GM12878 (cell line): ENCODE measurements at regions not wholly inside any gene's neighbourhood (a gene's known extent, or its start where the extent isn't known, plus 50 kb on each side); places are given as distances from the start of the nearest gene placed in this dataset.

Source experiments
- BRCA1 ChIP-seq: IDR thresholded peaks from 2 replicates; pipeline ENCODE4 v1.6.1; 2011; ENCODE audit warnings: low read depth, low read length, improper control_type of control experiment
- CHD1 ChIP-seq: IDR thresholded peaks from 2 replicates; pipeline ENCODE4 v1.6.1; 2012; ENCODE audit warnings: low read depth, low read length, improper control_type of control experiment
- EZH2 ChIP-seq: IDR thresholded peaks from 2 replicates; pipeline ENCODE4 v1.6.1; 2012; ENCODE audit warnings: low read depth, mild to moderate bottlenecking, control low read depth, inconsistent platforms, low read length, borderline replicate concordance; ENCODE audit not compliant: control insufficient read depth
- NRF1 ChIP-seq: conservative IDR thresholded peaks from 2 replicates; pipeline ENCODE4 v1.6.1; 2011; ENCODE audit warnings: mild to moderate bottlenecking, low read depth, low read length, improper control_type of control experiment
- POLR2A ChIP-seq: IDR thresholded peaks from 2 replicates; pipeline ENCODE4 v1.6.1; 2011; ENCODE audit warnings: low read depth, mild to moderate bottlenecking, low read length
- POLR2AphosphoS5 ChIP-seq: IDR thresholded peaks from 2 replicates; pipeline ENCODE4 v1.6.1; 2011; ENCODE audit warnings: mild to moderate bottlenecking, low read length, inconsistent platforms
- RAD21 ChIP-seq: IDR thresholded peaks from 2 replicates; pipeline ENCODE4 v1.6.1; 2011; ENCODE audit warnings: mild to moderate bottlenecking, low read depth, low read length, moderate library complexity; ENCODE audit not compliant: insufficient read depth
- TAF1 ChIP-seq: IDR thresholded peaks from 2 replicates; pipeline ENCODE4 v1.6.1; 2011; ENCODE audit warnings: mild to moderate bottlenecking, low read depth, low read length, borderline replicate concordance
- TCF7 ChIP-seq: IDR thresholded peaks from 2 replicates; pipeline ENCODE4 v1.6.1; 2014; ENCODE audit warnings: antibody characterized with exemption, borderline replicate concordance
- TF ChIP-seq, protein P1 (sequence below), 3 experiments: IDR thresholded peaks in 2 of 3; conservative IDR thresholded peaks in 1 of 3; 2 replicates each; pipeline ENCODE4 v1.5.1; 2011; ENCODE audit warnings: low read depth in 3 of 3, low read length in 3 of 3, mild to moderate bottlenecking in 3 of 3, control low read depth in 2 of 3, moderate library complexity in 2 of 3, inconsistent platforms in 1 of 3, mixed read lengths in 1 of 3; ENCODE audit not compliant: control insufficient read depth in 2 of 3, insufficient read depth in 1 of 3; ENCODE audit errors: extremely low read depth in 1 of 3
- TF ChIP-seq, protein P2 (sequence below): IDR thresholded peaks from 2 replicates; pipeline ENCODE4 v1.6.1; 2012; ENCODE audit warnings: low read depth, low read length, improper control_type of control experiment
- TF ChIP-seq, protein P3 (sequence below): fragments of 450-650 bp; IDR thresholded peaks from 2 replicates; pipeline ENCODE4 v1.6.1; 2018; ENCODE audit warnings: borderline replicate concordance, mild to moderate bottlenecking; ENCODE audit not compliant: partially characterized antibody
- TF ChIP-seq, protein P4 (sequence below): fragments of 450-650 bp; IDR thresholded peaks from 2 replicates; pipeline ENCODE4 v1.6.1; 2018; ENCODE audit warnings: mild to moderate bottlenecking, low read depth, moderate library complexity; ENCODE audit not compliant: partially characterized antibody

DNA sequence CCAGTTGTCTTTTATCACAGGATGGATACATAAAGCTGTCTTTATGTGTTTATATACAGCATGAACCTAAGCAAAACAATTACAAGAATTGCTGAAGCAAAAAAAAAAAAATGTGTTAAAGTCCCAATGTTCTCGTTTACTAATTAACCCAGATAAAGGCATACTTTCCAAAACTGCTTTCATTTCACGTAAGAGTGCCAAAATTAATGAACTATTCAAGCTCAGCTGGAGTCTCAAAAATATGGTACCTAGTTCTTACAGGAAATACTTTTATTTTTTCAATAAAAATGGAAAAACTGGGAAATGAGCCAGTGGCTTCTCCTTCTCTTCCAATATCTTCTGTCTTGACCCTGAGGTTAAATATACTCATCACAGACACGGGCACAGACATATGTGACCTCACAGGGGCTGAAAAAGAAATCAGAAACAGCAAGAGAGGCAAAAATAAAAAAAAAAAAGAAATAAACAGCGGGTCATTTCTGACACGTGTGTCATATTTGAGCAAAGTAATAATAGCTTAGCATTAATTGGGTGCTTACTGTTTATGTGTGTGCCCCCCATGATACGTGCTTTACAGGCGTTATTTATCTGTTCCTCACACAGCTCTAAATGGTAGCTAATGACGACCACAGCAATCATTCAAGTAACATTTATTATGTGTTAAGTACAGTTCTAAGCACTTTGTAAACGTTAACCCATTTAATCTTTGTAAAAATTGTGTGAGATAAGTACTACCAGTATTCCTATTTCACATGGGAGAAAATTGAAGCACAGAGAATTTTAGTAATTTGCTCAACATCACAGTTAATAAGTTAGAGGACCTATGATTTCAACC, 158.0 kb upstream of the MMADHC start:
- no peak for TF ChIP-seq RAD21
- TF ChIP-seq, protein P1, sequence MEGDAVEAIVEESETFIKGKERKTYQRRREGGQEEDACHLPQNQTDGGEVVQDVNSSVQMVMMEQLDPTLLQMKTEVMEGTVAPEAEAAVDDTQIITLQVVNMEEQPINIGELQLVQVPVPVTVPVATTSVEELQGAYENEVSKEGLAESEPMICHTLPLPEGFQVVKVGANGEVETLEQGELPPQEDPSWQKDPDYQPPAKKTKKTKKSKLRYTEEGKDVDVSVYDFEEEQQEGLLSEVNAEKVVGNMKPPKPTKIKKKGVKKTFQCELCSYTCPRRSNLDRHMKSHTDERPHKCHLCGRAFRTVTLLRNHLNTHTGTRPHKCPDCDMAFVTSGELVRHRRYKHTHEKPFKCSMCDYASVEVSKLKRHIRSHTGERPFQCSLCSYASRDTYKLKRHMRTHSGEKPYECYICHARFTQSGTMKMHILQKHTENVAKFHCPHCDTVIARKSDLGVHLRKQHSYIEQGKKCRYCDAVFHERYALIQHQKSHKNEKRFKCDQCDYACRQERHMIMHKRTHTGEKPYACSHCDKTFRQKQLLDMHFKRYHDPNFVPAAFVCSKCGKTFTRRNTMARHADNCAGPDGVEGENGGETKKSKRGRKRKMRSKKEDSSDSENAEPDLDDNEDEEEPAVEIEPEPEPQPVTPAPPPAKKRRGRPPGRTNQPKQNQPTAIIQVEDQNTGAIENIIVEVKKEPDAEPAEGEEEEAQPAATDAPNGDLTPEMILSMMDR (IDR thresholded peaks at IDR 0.05 in 2 of 3, conservative IDR thresholded peaks at IDR 0.05 in 1 of 3; ENCODE audit: control insufficient read depth in 2 of 3, extremely low read depth in 1 of 3, insufficient read depth in 1 of 3, low read depth in 3 of 3, low read length in 3 of 3): no peak
- no peak for TF ChIP-seq EZH2
- TF ChIP-seq BRCA1: no peak
- TF ChIP-seq, protein P2, sequence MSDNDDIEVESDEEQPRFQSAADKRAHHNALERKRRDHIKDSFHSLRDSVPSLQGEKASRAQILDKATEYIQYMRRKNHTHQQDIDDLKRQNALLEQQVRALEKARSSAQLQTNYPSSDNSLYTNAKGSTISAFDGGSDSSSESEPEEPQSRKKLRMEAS: no peak
- TF ChIP-seq, protein P3, sequence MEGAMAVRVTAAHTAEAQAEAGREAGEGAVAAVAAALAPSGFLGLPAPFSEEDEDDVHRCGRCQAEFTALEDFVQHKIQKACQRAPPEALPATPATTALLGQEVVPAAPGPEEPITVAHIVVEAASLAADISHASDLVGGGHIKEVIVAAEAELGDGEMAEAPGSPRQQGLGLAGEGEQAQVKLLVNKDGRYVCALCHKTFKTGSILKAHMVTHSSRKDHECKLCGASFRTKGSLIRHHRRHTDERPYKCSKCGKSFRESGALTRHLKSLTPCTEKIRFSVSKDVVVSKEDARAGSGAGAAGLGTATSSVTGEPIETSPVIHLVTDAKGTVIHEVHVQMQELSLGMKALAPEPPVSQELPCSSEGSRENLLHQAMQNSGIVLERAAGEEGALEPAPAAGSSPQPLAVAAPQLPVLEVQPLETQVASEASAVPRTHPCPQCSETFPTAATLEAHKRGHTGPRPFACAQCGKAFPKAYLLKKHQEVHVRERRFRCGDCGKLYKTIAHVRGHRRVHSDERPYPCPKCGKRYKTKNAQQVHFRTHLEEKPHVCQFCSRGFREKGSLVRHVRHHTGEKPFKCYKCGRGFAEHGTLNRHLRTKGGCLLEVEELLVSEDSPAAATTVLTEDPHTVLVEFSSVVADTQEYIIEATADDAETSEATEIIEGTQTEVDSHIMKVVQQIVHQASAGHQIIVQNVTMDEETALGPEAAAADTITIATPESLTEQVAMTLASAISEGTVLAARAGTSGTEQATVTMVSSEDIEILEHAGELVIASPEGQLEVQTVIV: no peak
- TF ChIP-seq, protein P4, sequence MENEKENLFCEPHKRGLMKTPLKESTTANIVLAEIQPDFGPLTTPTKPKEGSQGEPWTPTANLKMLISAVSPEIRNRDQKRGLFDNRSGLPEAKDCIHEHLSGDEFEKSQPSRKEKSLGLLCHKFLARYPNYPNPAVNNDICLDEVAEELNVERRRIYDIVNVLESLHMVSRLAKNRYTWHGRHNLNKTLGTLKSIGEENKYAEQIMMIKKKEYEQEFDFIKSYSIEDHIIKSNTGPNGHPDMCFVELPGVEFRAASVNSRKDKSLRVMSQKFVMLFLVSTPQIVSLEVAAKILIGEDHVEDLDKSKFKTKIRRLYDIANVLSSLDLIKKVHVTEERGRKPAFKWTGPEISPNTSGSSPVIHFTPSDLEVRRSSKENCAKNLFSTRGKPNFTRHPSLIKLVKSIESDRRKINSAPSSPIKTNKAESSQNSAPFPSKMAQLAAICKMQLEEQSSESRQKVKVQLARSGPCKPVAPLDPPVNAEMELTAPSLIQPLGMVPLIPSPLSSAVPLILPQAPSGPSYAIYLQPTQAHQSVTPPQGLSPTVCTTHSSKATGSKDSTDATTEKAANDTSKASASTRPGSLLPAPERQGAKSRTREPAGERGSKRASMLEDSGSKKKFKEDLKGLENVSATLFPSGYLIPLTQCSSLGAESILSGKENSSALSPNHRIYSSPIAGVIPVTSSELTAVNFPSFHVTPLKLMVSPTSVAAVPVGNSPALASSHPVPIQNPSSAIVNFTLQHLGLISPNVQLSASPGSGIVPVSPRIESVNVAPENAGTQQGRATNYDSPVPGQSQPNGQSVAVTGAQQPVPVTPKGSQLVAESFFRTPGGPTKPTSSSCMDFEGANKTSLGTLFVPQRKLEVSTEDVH: no peak
- TF ChIP-seq POLR2A: no peak
- no peak for TF ChIP-seq TAF1
- TF ChIP-seq TCF7: no peak
- no peak for TF ChIP-seq POLR2AphosphoS5
- no peak for TF ChIP-seq NRF1
- no peak for TF ChIP-seq CHD1
